ENCODE measurements at regions not wholly inside any gene's neighbourhood (a gene's known extent, or its start where the extent isn't known, plus 50 kb on each side); places are given as distances from the start of the nearest gene placed in this dataset.

DNA sequence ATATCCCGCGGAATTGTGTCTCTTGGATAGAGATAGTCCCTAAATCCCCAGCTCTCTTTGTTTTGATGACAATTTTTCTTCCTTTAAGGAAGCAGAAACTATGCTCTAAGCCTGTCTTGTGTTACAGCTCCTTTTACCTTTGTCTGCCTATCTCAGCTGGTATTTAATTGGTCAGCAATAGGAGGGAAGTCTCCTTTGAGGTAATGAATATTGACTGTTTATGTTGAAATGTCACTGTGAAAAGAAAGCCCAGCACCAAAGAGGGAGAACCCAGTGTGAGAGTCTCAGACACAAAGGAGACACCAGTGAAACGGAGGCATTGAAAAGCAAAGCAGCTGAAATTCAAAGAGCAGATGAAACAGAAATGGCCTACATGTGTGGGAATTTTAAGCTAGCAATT is 372.6 kb downstream of the NR2F2 start:
- no peak for TF ChIP-seq EZH2 (IDR thresholded peaks at IDR 0.05; ENCODE audit: borderline replicate concordance, low read depth, low read length, severe bottlenecking)
- TF ChIP-seq, protein P1, sequence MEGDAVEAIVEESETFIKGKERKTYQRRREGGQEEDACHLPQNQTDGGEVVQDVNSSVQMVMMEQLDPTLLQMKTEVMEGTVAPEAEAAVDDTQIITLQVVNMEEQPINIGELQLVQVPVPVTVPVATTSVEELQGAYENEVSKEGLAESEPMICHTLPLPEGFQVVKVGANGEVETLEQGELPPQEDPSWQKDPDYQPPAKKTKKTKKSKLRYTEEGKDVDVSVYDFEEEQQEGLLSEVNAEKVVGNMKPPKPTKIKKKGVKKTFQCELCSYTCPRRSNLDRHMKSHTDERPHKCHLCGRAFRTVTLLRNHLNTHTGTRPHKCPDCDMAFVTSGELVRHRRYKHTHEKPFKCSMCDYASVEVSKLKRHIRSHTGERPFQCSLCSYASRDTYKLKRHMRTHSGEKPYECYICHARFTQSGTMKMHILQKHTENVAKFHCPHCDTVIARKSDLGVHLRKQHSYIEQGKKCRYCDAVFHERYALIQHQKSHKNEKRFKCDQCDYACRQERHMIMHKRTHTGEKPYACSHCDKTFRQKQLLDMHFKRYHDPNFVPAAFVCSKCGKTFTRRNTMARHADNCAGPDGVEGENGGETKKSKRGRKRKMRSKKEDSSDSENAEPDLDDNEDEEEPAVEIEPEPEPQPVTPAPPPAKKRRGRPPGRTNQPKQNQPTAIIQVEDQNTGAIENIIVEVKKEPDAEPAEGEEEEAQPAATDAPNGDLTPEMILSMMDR (IDR thresholded peaks at IDR 0.05; ENCODE audit: borderline replicate concordance, extremely low read depth, low read length, poor library complexity, severe bottlenecking): no peak
